GM06990 (cell line): ENCODE measurements at regions not wholly inside any gene's neighbourhood (a gene's known extent, or its start where the extent isn't known, plus 50 kb on each side); places are given as distances from the start of the nearest gene placed in this dataset.

Experiments
- DNase-seq: peaks from one replicate; pipeline ENCODE4 v3.0.0-alpha.2; 2011; ENCODE audit not compliant: insufficient read length; ENCODE audit errors: extremely low read depth
- H3K27me3 ChIP-seq: replicated peaks from 2 replicates; pipeline ENCODE4 v1.6.0; 2011; ENCODE audit warnings: low read length; ENCODE audit not compliant: control insufficient read depth, insufficient read depth
- H3K36me3 ChIP-seq: 2 replicates; pipeline ENCODE4 v1.5.1; 2011; ENCODE audit warnings: low read length; ENCODE audit not compliant: control insufficient read depth, insufficient read depth
- H3K4me3 ChIP-seq: replicated peaks from 2 replicates; pipeline ENCODE4 v1.5.1; 2011; ENCODE audit warnings: low read depth, mild to moderate bottlenecking, control low read depth, low read length
- CTCF ChIP-seq: IDR thresholded peaks from 2 replicates; pipeline ENCODE4 v1.5.1; 2011; ENCODE audit warnings: low read length, control low read depth, mild to moderate bottlenecking, inconsistent platforms; ENCODE audit not compliant: insufficient read depth, poor library complexity, severe bottlenecking

- Histone ChIP-seq H3K36me3 (no peaks in the 10 kb centered on the region), H3K4me3 (no peak overlapping the region), H3K27me3 (no peaks in the 10 kb centered on the region)
- DNase-seq, result no peak
- no peak for TF ChIP-seq CTCF
Observed at GRCh38 chr6:14925699-14926026, 320.2 kb upstream of the JARID2 start.

DNA sequence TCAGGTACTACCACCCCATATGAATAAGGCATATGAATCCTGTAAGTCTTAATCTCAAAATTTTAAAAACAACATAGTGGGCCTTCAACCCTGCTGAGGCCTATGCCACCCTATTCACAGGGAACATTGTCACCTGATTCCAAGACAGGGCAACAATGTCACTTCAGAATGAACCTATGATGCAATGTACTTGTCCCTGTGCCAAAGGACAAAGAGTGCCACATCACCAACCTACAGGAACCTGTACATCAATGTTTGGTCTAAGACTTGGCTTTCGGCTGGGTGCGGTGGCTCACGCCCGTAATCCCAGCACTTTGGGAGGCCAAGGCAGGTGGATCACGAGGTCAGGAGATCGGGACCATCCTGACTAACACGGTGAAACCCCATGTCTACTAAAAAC, 318.5 kb upstream of the JARID2 start:
- Histone ChIP-seq H3K36me3 (no peaks in the 10 kb centered on the region), H3K4me3 (no peak overlapping the region), H3K27me3 (no peaks in the 10 kb centered on the region)
- no peak for DNase-seq
- TF ChIP-seq CTCF, result no peak

GRCh38 chr6:14929291-14929690, 316.6 kb upstream of the JARID2 start:
- DNase-seq, result no peak
- Histone ChIP-seq H3K27me3 (no peaks in the 10 kb centered on the region), H3K4me3 (no peak overlapping the region), H3K36me3 (no peaks in the 10 kb centered on the region)
- no peak for TF ChIP-seq CTCF

- DNase-seq, result no peak
- TF ChIP-seq CTCF, result no peak
Observed at GRCh38 chr6:14930366-14930989, 315.4 kb upstream of the JARID2 start.

GRCh38 chr6:14932485-14933182, 313.2 kb upstream of the JARID2 start:
- no peak overlapping the region for H3K4me3 ChIP-seq
- H3K36me3 ChIP-seq, result no peaks in the 10 kb centered on the region
- TF ChIP-seq CTCF, result no peak
- H3K27me3 ChIP-seq, result no peaks in the 10 kb centered on the region
- no peak for DNase-seq

More at GRCh38 chr6:14930366-14930989, 315.4 kb upstream of the JARID2 start:
- no peaks in the 10 kb centered on the region for H3K36me3 ChIP-seq
- H3K27me3 ChIP-seq, result no peaks in the 10 kb centered on the region
- H3K4me3 ChIP-seq, result no peak overlapping the region
